ENCODE measurements at regions not wholly inside any gene's neighbourhood (a gene's known extent, or its start where the extent isn't known, plus 50 kb on each side); places are given as distances from the start of the nearest gene placed in this dataset.

DNA sequence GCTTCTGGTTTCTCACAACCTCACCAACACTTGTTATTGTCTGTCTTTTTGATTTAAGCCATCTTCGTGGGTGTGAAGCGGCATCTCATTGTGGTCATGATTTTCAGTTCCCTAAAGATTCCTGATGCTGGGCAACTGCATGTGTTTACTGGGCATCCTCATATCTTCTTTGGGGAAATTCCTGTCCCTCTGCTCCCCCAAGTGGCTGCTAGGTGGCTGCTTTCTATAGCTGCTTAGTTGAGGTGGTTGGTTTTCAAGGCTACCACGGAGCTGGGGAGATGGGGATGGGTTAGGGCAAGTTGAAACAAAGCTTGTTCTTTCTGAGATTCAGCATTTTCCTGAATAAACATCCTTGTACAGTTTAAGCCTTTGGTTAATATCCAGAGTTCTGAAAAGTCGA lies 403.9 kb upstream of the SULF2 start:
- Histone ChIP-seq H3K9me3 (ENCODE audit: low read length) (no peaks in the 10 kb centered on the region), H4K20me1 (ENCODE audit: insufficient read depth, low read length) (no peaks in the 10 kb centered on the region), H3K27me3 (ENCODE audit: control insufficient read depth in 1 of 2, insufficient read depth in 2 of 2, low read length in 2 of 2) (peaks cover 1 to 3% of the 10 kb centered on the region in 2 experiments; a peak in 1 of 5 replicates), H3K9ac (ENCODE audit: insufficient read depth, low read depth, low read length) (no peak overlapping the region), H2AFZ (ENCODE audit: low read length) (no peak overlapping the region), H3K36me3 (replicated peaks in 1 of 2; ENCODE audit: control insufficient read depth in 1 of 2, insufficient read depth in 2 of 2, low read length in 2 of 2) (no peaks in the 10 kb centered on the region), H3K79me2 (ENCODE audit: insufficient read depth, low read length) (no peaks in the 10 kb centered on the region), H3K4me3 (replicated peaks in 1 of 3; ENCODE audit: insufficient read depth in 1 of 3, low read depth in 2 of 3, low read length in 3 of 3) (no peak overlapping the region), H3K27ac (ENCODE audit: extremely low read length, insufficient read depth, low read length) (no peak overlapping the region), H3K4me2 (ENCODE audit: low read depth, low read length) (no peak overlapping the region), H3K4me1 (ENCODE audit: insufficient read depth, low read length) (peaks cover 13% of the 10 kb centered on the region)
- ATAC-seq: peak; percentile 74
- POLR2A ChIA-PET: no interaction called here
- in situ Hi-C loops (cut with HindIII; ENCODE audit: extremely low pct_ligation_motif_present, low pct_unique_long_range_greater_than_20kb): no loop called here
- 3% methylated on average over 4 of the region's 4 CpGs for WGBS (ENCODE audit: low lambda C conversion rate)
- DNase-seq (ENCODE audit: low spot score): peak; percentile 63
- intact Hi-C loops (cut with micrococcal nuclease; ENCODE audit: unreplicated experiment): loop anchor here (1.0 kb wide), 2 partner anchors 335 to 432 kb away; no protein-coding TSS in a partner anchor
- no TSS peak for BruUV-seq (replicated peaks)
- FAIRE-seq: peak; percentile 91
- CTCF ChIA-PET (ENCODE audit: low intra/inter-chr PET ratio, low total read pairs): interaction anchor here (0.8 to 2.0 kb wide), 2 partner anchors 334 to 403 kb away, joined by 4 to 13 read pairs; no protein-coding TSS in a partner anchor
- TF ChIP-seq SMC3 (IDR thresholded peaks at IDR 0.05; ENCODE audit: low read length) (peak; percentile 92), STAG1 (CRISPR knock-in tag; IDR thresholded peaks at IDR 0.05) (peak; percentile 93), ZNF251 (CRISPR knock-in tag; IDR thresholded peaks at IDR 0.05) (no peak), ELF3 (CRISPR knock-in tag; IDR thresholded peaks at IDR 0.05) (peak; percentile 44; the same call in 1 of the 2 replicates), TEAD3 (CRISPR knock-in tag; optimal IDR thresholded peaks at IDR 0.05; ENCODE audit: borderline replicate concordance) (peak; percentile 38), SMYD3 (CRISPR knock-in tag; IDR thresholded peaks at IDR 0.05) (no peak), ZNF7 (CRISPR knock-in tag; IDR thresholded peaks at IDR 0.05) (peak; percentile 44; the same call in 1 of the 2 replicates), MIXL1 (CRISPR knock-in tag; IDR thresholded peaks at IDR 0.05) (0 out of 2 replicates have a peak, but pooled peaks have one; percentile 28), RAD21 (CRISPR knock-in tag; IDR thresholded peaks at IDR 0.05) (peak; percentile 80), ERF (CRISPR knock-in tag; IDR thresholded peaks at IDR 0.05) (peak; percentile 68; the same call in 1 of the 2 replicates)
- TF ChIP-seq, protein P1, sequence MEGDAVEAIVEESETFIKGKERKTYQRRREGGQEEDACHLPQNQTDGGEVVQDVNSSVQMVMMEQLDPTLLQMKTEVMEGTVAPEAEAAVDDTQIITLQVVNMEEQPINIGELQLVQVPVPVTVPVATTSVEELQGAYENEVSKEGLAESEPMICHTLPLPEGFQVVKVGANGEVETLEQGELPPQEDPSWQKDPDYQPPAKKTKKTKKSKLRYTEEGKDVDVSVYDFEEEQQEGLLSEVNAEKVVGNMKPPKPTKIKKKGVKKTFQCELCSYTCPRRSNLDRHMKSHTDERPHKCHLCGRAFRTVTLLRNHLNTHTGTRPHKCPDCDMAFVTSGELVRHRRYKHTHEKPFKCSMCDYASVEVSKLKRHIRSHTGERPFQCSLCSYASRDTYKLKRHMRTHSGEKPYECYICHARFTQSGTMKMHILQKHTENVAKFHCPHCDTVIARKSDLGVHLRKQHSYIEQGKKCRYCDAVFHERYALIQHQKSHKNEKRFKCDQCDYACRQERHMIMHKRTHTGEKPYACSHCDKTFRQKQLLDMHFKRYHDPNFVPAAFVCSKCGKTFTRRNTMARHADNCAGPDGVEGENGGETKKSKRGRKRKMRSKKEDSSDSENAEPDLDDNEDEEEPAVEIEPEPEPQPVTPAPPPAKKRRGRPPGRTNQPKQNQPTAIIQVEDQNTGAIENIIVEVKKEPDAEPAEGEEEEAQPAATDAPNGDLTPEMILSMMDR (CRISPR knock-in tag; IDR thresholded peaks at IDR 0.05): peak; percentile 81
- TF ChIP-seq, protein P2, sequence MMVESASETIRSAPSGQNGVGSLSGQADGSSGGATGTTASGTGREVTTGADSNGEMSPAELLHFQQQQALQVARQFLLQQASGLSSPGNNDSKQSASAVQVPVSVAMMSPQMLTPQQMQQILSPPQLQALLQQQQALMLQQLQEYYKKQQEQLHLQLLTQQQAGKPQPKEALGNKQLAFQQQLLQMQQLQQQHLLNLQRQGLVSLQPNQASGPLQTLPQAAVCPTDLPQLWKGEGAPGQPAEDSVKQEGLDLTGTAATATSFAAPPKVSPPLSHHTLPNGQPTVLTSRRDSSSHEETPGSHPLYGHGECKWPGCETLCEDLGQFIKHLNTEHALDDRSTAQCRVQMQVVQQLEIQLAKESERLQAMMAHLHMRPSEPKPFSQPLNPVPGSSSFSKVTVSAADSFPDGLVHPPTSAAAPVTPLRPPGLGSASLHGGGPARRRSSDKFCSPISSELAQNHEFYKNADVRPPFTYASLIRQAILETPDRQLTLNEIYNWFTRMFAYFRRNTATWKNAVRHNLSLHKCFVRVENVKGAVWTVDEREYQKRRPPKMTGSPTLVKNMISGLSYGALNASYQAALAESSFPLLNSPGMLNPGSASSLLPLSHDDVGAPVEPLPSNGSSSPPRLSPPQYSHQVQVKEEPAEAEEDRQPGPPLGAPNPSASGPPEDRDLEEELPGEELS (CRISPR knock-in tag; IDR thresholded peaks at IDR 0.05): 0 out of 2 replicates have a peak, but pooled peaks have one; percentile 26
- TF ChIP-seq, protein P3, sequence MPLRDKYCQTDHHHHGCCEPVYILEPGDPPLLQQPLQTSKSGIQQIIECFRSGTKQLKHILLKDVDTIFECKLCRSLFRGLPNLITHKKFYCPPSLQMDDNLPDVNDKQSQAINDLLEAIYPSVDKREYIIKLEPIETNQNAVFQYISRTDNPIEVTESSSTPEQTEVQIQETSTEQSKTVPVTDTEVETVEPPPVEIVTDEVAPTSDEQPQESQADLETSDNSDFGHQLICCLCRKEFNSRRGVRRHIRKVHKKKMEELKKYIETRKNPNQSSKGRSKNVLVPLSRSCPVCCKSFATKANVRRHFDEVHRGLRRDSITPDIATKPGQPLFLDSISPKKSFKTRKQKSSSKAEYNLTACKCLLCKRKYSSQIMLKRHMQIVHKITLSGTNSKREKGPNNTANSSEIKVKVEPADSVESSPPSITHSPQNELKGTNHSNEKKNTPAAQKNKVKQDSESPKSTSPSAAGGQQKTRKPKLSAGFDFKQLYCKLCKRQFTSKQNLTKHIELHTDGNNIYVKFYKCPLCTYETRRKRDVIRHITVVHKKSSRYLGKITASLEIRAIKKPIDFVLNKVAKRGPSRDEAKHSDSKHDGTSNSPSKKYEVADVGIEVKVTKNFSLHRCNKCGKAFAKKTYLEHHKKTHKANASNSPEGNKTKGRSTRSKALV (CRISPR knock-in tag; IDR thresholded peaks at IDR 0.05): 0 out of 2 replicates have a peak, but pooled peaks have one; percentile 51
- TF ChIP-seq, protein P4, sequence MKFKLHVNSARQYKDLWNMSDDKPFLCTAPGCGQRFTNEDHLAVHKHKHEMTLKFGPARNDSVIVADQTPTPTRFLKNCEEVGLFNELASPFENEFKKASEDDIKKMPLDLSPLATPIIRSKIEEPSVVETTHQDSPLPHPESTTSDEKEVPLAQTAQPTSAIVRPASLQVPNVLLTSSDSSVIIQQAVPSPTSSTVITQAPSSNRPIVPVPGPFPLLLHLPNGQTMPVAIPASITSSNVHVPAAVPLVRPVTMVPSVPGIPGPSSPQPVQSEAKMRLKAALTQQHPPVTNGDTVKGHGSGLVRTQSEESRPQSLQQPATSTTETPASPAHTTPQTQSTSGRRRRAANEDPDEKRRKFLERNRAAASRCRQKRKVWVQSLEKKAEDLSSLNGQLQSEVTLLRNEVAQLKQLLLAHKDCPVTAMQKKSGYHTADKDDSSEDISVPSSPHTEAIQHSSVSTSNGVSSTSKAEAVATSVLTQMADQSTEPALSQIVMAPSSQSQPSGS (CRISPR knock-in tag; IDR thresholded peaks at IDR 0.05): 0 out of 2 replicates have a peak, but pooled peaks have one; percentile 38
- TF ChIP-seq, protein P5, sequence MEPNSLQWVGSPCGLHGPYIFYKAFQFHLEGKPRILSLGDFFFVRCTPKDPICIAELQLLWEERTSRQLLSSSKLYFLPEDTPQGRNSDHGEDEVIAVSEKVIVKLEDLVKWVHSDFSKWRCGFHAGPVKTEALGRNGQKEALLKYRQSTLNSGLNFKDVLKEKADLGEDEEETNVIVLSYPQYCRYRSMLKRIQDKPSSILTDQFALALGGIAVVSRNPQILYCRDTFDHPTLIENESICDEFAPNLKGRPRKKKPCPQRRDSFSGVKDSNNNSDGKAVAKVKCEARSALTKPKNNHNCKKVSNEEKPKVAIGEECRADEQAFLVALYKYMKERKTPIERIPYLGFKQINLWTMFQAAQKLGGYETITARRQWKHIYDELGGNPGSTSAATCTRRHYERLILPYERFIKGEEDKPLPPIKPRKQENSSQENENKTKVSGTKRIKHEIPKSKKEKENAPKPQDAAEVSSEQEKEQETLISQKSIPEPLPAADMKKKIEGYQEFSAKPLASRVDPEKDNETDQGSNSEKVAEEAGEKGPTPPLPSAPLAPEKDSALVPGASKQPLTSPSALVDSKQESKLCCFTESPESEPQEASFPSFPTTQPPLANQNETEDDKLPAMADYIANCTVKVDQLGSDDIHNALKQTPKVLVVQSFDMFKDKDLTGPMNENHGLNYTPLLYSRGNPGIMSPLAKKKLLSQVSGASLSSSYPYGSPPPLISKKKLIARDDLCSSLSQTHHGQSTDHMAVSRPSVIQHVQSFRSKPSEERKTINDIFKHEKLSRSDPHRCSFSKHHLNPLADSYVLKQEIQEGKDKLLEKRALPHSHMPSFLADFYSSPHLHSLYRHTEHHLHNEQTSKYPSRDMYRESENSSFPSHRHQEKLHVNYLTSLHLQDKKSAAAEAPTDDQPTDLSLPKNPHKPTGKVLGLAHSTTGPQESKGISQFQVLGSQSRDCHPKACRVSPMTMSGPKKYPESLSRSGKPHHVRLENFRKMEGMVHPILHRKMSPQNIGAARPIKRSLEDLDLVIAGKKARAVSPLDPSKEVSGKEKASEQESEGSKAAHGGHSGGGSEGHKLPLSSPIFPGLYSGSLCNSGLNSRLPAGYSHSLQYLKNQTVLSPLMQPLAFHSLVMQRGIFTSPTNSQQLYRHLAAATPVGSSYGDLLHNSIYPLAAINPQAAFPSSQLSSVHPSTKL (CRISPR knock-in tag; IDR thresholded peaks at IDR 0.05): 0 out of 2 replicates have a peak, but pooled peaks have one; percentile 19
